Pulmonary artery endothelial cell (primary cell): ENCODE measurements at regions not wholly inside any gene's neighbourhood (a gene's known extent, or its start where the extent isn't known, plus 50 kb on each side); places are given as distances from the start of the nearest gene placed in this dataset.
"Not testable (repeated sequence)": the region's sequence is repeated elsewhere in the genome, so short reads cannot be mapped to it uniquely, and the experiment has no call there.

Experiments
- DNase-seq: peaks from one replicate; pipeline ENCODE4 v3.0.0-alpha.2; 2011; ENCODE audit warnings: low read depth, low spot score

- DNase-seq: no peak
Observed at GRCh38 chr5:96320797-96321196, 112.3 kb downstream of the PCSK1 start.

GRCh38 chr5:96319981-96320739 is 112.9 kb downstream of the PCSK1 start:
- not testable (repeated sequence) for DNase-seq

- DNase-seq: no peak
Observed at GRCh38 chr5:96318569-96319110, 114.4 kb downstream of the PCSK1 start.

- no peak for DNase-seq
Observed at GRCh38 chr5:96317945-96318344, 115.1 kb downstream of the PCSK1 start.

- no peak for DNase-seq
Observed at GRCh38 chr5:96316487-96316886, 116.6 kb downstream of the PCSK1 start.

GRCh38 chr5:96316017-96316416 is 117.0 kb downstream of the PCSK1 start:
- no peak for DNase-seq

GRCh38 chr5:96315431-96315830 is 117.6 kb downstream of the PCSK1 start:
- DNase-seq: no peak

GRCh38 chr5:96312383-96312782 is 120.7 kb downstream of the PCSK1 start:
- no peak for DNase-seq

GRCh38 chr5:96307047-96307446 is 126.0 kb downstream of the PCSK1 start:
- not testable (repeated sequence) for DNase-seq

- DNase-seq: no peak
Observed at GRCh38 chr5:96302174-96302738, 130.8 kb downstream of the PCSK1 start.

- DNase-seq: no peak
Observed at GRCh38 chr5:96300976-96301375, 132.1 kb downstream of the PCSK1 start.

- DNase-seq: no peak
Observed at GRCh38 chr5:96297867-96298266, 135.2 kb downstream of the PCSK1 start.

GRCh38 chr5:96297290-96297689 is 135.8 kb downstream of the PCSK1 start:
- no peak for DNase-seq

- DNase-seq: no peak
Observed at GRCh38 chr5:96294884-96295202, 138.2 kb downstream of the PCSK1 start.

GRCh38 chr5:96293966-96294883 is 138.8 kb downstream of the PCSK1 start:
- DNase-seq: no peak

- DNase-seq: no peak
Observed at GRCh38 chr5:96292582-96293247, 140.3 kb downstream of the PCSK1 start.

GRCh38 chr5:96289287-96289686 is 143.8 kb downstream of the PCSK1 start:
- not testable (repeated sequence) for DNase-seq

- DNase-seq: no peak
Observed at GRCh38 chr5:96288845-96289185, 144.2 kb downstream of the PCSK1 start.

GRCh38 chr5:96288166-96288844 is 144.7 kb downstream of the PCSK1 start:
- DNase-seq: no peak

GRCh38 chr5:96287136-96287535 is 145.9 kb downstream of the PCSK1 start:
- no peak for DNase-seq

- DNase-seq: no peak
Observed at GRCh38 chr5:96285823-96286222, 147.2 kb downstream of the PCSK1 start.
